Liver (tissue), 8 donors: ENCODE measurements at regions not wholly inside any gene's neighbourhood (a gene's known extent, or its start where the extent isn't known, plus 50 kb on each side); places are given as distances from the start of the nearest gene placed in this dataset.

Experiments
- DNase-seq: peaks from one replicate; pipeline ENCODE4 v3.0.0-alpha.2; 2017; ENCODE audit warnings: low spot score
- H3K27ac ChIP-seq, 2 donors: one replicate each; pipeline ENCODE4 v1.7.0; 2013; ENCODE audit warnings: inconsistent platforms in 2 of 2, low read length in 2 of 2, control low read depth in 1 of 2, low read depth in 1 of 2, mild to moderate bottlenecking in 1 of 2
- H3K27me3 ChIP-seq, 4 donors: one replicate each; pipeline versions ENCODE4 v1.6.1 to v1.7.0; 2013; ENCODE audit warnings: low read length in 3 of 4, inconsistent platforms in 1 of 4, mild to moderate bottlenecking in 1 of 4, moderate library complexity in 1 of 4; ENCODE audit not compliant: control insufficient read depth in 4 of 4, insufficient read depth in 4 of 4
- H3K36me3 ChIP-seq, 4 donors: one replicate each; pipeline versions ENCODE4 v1.6.1 to v1.7.0; 2013; ENCODE audit warnings: low read length in 3 of 4, mild to moderate bottlenecking in 3 of 4, low read depth in 1 of 4, moderate library complexity in 1 of 4; ENCODE audit not compliant: control insufficient read depth in 4 of 4, insufficient read depth in 3 of 4
- H3K4me1 ChIP-seq, 4 donors: one replicate each; pipeline versions ENCODE4 v1.6.1 to v1.7.0; 2013; ENCODE audit warnings: low read length in 3 of 4, mild to moderate bottlenecking in 3 of 4, moderate library complexity in 1 of 4; ENCODE audit not compliant: control insufficient read depth in 4 of 4, insufficient read depth in 4 of 4
- H3K4me3 ChIP-seq, 3 donors: one replicate each; pipeline versions ENCODE4 v1.6.1 to v1.7.0; 2013; ENCODE audit warnings: low read length in 3 of 3, control low read depth in 1 of 3, low read depth in 1 of 3, mild to moderate bottlenecking in 1 of 3
- H3K9ac ChIP-seq, 2 donors: one replicate each; pipeline ENCODE4 v1.7.0; 2013; ENCODE audit warnings: low read length in 2 of 2, mild to moderate bottlenecking in 2 of 2, moderate library complexity in 2 of 2, control low read depth in 1 of 2, low read depth in 1 of 2
- H3K9me3 ChIP-seq, 4 donors: one replicate each; pipeline versions ENCODE4 v1.6.1 to v1.7.0; 2013; ENCODE audit warnings: low read length in 3 of 4; ENCODE audit not compliant: control insufficient read depth in 4 of 4
- FOXA1 ChIP-seq: IDR thresholded peaks from 2 replicates; pipeline ENCODE4 v1.6.1; 2016; ENCODE audit warnings: antibody characterized with exemption
- FOXA2 ChIP-seq: IDR thresholded peaks from 2 replicates; pipeline ENCODE4 v1.6.1; 2016; ENCODE audit warnings: antibody characterized with exemption
- HNF4A ChIP-seq, 2 donors: conservative IDR thresholded peaks; 2 replicates each; pipeline ENCODE4 v1.6.1; 2016; ENCODE audit warnings: antibody characterized with exemption in 2 of 2, mild to moderate bottlenecking in 2 of 2
- JUND ChIP-seq, 2 donors: IDR thresholded peaks; 2 replicates each; pipeline ENCODE4 v1.6.1; 2016; ENCODE audit warnings: antibody characterized with exemption in 2 of 2
- RAD21 ChIP-seq, 2 donors: IDR thresholded peaks; 2 replicates each; pipeline ENCODE4 v1.6.1; 2016; ENCODE audit warnings: antibody characterized with exemption in 2 of 2, mild to moderate bottlenecking in 2 of 2
- TAF1 ChIP-seq: conservative IDR thresholded peaks from 2 replicates; pipeline ENCODE4 v1.6.1; 2016; ENCODE audit warnings: antibody characterized with exemption, mild to moderate bottlenecking
- YY1 ChIP-seq: IDR thresholded peaks from 2 replicates; pipeline ENCODE4 v1.6.1; 2016; ENCODE audit warnings: antibody characterized with exemption, mild to moderate bottlenecking
- WGBS: extraction: QIAGEN DNeasy Blood & Tissue Kit; methylation state at CpG from one replicate; pipeline ENCODE4 v1.1.7; 2013; 5-methylcytosine and 5-hydroxymethylcytosine counted together
- TF ChIP-seq, protein P1 (sequence below): fragments of 150-350 bp; IDR thresholded peaks from 2 replicates; pipeline ENCODE4 v1.5.1; 2017; ENCODE audit warnings: improper control_type of control experiment, low read depth, low read length; ENCODE audit not compliant: missing input control
- TF ChIP-seq, protein P2 (sequence below): IDR thresholded peaks from 2 replicates; pipeline ENCODE4 v1.6.1; 2016; ENCODE audit warnings: antibody characterized with exemption
- donor health status: healthy.
- donor health status: healthy.
- donor health status: healthy.
- donor health status: healthy.
- donor health status: healthy.

DNA sequence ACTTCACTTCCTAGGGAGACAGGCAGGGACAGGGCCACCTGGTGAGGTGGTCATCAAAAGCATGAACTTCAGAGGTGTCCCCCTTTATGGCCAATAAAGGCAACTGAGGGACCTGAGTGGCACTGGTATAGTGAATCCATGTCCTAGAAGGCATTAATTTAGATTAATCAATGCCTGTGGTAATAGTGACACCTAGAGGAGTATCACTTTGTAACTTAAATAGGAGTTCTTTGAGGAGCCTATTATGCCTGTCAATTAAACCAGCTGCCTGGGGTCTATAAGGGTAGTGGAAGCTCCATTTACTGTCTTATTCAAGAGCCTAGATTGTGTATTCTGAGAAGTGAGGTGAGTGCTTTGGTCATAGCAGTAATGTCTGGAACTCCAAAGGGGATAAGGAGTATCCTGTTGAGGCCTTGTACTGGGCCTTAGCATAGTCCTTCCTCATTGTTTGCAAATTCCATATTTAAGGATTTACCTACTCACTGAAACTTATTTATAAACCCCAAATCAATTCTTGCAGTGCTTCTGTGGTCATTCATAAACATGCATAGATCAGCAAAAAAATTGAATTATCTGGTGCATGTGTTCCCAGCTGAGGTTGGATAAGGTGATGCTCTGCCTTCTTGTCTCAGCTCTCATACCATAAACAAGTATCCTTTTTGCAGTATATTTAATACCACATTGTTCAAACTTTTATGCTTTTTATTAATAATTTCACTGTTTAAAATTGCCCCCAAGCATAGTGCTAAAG is 213.8 kb upstream of the RADX start:
- Histone ChIP-seq H3K27me3 (no peaks in the 10 kb centered on the region), H3K9ac (no peak overlapping the region), H3K4me3 (no peak overlapping the region), H3K27ac (no peak overlapping the region), H3K9me3 (no peaks in the 10 kb centered on the region), H3K4me1 (peaks cover 0 to 3% (median 2%) of the 10 kb centered on the region in 4 donors), H3K36me3 (no peaks in the 10 kb centered on the region)
- TF ChIP-seq, protein P1, sequence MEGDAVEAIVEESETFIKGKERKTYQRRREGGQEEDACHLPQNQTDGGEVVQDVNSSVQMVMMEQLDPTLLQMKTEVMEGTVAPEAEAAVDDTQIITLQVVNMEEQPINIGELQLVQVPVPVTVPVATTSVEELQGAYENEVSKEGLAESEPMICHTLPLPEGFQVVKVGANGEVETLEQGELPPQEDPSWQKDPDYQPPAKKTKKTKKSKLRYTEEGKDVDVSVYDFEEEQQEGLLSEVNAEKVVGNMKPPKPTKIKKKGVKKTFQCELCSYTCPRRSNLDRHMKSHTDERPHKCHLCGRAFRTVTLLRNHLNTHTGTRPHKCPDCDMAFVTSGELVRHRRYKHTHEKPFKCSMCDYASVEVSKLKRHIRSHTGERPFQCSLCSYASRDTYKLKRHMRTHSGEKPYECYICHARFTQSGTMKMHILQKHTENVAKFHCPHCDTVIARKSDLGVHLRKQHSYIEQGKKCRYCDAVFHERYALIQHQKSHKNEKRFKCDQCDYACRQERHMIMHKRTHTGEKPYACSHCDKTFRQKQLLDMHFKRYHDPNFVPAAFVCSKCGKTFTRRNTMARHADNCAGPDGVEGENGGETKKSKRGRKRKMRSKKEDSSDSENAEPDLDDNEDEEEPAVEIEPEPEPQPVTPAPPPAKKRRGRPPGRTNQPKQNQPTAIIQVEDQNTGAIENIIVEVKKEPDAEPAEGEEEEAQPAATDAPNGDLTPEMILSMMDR = peak; percentile 17
- no peak for TF ChIP-seq TAF1
- TF ChIP-seq RAD21 (IDR thresholded peaks at IDR 0.05) = peak; percentile 67 to 76
- TF ChIP-seq, protein P2, sequence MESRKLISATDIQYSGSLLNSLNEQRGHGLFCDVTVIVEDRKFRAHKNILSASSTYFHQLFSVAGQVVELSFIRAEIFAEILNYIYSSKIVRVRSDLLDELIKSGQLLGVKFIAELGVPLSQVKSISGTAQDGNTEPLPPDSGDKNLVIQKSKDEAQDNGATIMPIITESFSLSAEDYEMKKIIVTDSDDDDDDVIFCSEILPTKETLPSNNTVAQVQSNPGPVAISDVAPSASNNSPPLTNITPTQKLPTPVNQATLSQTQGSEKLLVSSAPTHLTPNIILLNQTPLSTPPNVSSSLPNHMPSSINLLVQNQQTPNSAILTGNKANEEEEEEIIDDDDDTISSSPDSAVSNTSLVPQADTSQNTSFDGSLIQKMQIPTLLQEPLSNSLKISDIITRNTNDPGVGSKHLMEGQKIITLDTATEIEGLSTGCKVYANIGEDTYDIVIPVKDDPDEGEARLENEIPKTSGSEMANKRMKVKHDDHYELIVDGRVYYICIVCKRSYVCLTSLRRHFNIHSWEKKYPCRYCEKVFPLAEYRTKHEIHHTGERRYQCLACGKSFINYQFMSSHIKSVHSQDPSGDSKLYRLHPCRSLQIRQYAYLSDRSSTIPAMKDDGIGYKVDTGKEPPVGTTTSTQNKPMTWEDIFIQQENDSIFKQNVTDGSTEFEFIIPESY = no peak
- no peak for DNase-seq

DNA sequence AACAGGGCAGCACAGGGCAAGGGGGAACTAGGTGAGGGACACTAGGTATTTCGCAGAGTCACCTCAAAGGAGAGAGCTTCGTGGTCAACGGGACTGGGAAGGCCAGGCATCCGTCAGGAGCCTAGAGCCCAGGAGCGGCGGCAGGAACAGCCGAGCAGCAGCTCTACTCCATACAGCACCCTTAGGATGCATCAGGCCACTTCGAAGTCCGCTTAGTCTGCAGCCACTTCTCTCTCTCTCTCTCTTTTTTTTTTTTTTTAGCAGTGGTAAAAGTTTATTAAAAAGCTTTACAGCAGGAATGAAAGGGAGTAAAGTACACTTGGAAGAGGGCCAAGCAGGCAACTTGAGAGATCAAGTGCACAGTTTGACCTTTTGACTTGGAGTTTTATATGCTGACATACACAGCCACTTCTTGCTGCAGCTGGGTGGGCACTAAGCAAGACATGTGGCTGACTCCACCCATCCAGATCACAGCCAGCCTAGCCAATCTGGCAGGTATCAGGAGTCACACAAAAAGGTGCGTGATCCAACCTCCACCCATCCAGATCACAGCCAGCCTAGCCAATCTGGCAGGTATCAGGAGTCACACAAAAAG is 209.7 kb upstream of the RADX start:
- 75% methylated on average over 10 of the region's 10 CpGs for WGBS
- Histone ChIP-seq H3K4me3 (no peak overlapping the region), H3K9ac (no peak overlapping the region), H3K36me3 (no peaks in the 10 kb centered on the region), H3K9me3 (no peaks in the 10 kb centered on the region), H3K4me1 (peaks cover 0 to 3% (median 2%) of the 10 kb centered on the region in 4 donors), H3K27ac (no peak overlapping the region), H3K27me3 (no peaks in the 10 kb centered on the region)
- no peak for DNase-seq
- TF ChIP-seq, protein P1 = no peak
- TF ChIP-seq HNF4A (conservative IDR thresholded peaks at IDR 0.05) = peak in 1 of 2 donors; percentile 2

DNA sequence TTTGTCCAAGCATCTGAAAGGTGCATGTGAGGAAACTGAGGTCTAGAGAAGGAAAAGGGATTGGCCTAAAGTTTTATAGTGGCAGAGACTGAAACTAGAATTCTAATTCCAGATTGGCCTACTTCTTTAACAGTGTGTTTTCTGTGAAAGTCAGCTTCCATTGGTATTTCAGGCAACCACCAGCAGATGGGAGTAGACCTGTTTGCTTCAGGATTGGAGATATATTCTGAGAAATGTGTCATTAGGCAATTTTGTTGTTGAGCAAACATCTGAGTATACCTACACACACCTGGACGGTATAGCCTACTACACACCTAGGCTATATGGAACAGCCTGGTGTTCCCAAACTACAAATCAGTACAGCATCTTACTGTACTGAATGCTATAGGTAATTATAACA is 207.3 kb upstream of the RADX start:
- no peak overlapping the region for H3K27ac ChIP-seq
- no peak overlapping the region for H3K9ac ChIP-seq
- H3K4me1 ChIP-seq = peaks cover 0 to 3% (median 2%) of the 10 kb centered on the region in 4 donors
- TF ChIP-seq JUND (IDR thresholded peaks at IDR 0.05) = no peak
- no peak for TF ChIP-seq YY1
- peak in 1 of 2 donors; percentile 58 for TF ChIP-seq RAD21 (IDR thresholded peaks at IDR 0.05)
- no peak for TF ChIP-seq FOXA2
- no peak for TF ChIP-seq FOXA1
- H3K27me3 ChIP-seq = no peaks in the 10 kb centered on the region
- 44% methylated on average over 1 of the region's 1 CpG for WGBS
- no peak for DNase-seq
- no peak overlapping the region for H3K4me3 ChIP-seq
- no peaks in the 10 kb centered on the region for H3K9me3 ChIP-seq
- H3K36me3 ChIP-seq = no peaks in the 10 kb centered on the region
